Right atrium auricular region (tissue), 2 donors: ENCODE measurements at regions not wholly inside any gene's neighbourhood (a gene's known extent, or its start where the extent isn't known, plus 50 kb on each side); places are given as distances from the start of the nearest gene placed in this dataset.

Experiments
- DNase-seq: peaks from one replicate; pipeline ENCODE4 v3.0.0-alpha.2; 2019; ENCODE audit warnings: low spot score
- H3K27ac ChIP-seq, 2 donors: fragments of 200-600 bp; sonication (generic); 1 replicate in 1 of 2; 2 replicates in 1 of 2; pipeline ENCODE4 v1.5.1; 2016 to 2019
- H3K27me3 ChIP-seq, 2 donors: fragments of 200-600 bp; sonication (generic); one replicate each; pipeline versions ENCODE4 v1.5.1 to v1.6.0; 2017 to 2019
- H3K36me3 ChIP-seq: fragments of 200-600 bp; sonication (generic); one replicate; pipeline ENCODE4 v1.5.1; 2016
- H3K4me1 ChIP-seq, 2 donors: fragments of 200-600 bp; sonication (generic); one replicate each; pipeline versions ENCODE4 v1.5.1 to v1.6.0; 2017 to 2019
- H3K4me3 ChIP-seq, 2 donors: fragments of 200-600 bp; sonication (generic); 1 replicate in 1 of 2; 2 replicates in 1 of 2; pipeline ENCODE4 v1.5.1; 2017 to 2019; ENCODE audit warnings: mild to moderate bottlenecking in 1 of 2, moderate library complexity in 1 of 2
- H3K9me3 ChIP-seq, 2 donors: fragments of 200-600 bp; sonication (generic); one replicate each; pipeline ENCODE4 v1.5.1; 2019
- CTCF ChIP-seq, 2 donors: fragments of 200-600 bp; sonication (generic); IDR thresholded peaks; one replicate each; pipeline ENCODE4 v1.5.1; 2019; ENCODE audit warnings: antibody characterized with exemption in 2 of 2

DNA sequence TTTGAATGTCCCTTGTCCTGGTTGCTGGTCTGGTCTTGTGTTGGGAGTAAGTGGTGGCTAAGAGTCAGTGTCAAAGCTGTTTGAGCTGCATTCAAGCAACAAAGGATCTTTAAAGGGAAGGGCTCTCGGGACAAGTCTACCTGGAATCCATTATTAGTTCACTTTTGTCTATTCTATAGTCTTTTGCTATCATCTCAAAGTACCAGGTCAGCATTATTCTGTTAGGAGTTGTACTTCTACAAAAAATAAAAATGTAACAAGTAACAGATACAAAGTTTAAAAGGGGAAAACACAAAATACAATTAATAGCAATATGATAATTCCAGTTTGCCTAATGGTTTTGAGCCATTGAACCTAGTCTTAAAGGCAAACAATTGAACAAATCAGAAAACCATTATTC is 317.9 kb downstream of the ZNF516 start:
- H3K4me3 ChIP-seq: no peak overlapping the region
- no peaks in the 10 kb centered on the region for H3K4me1 ChIP-seq
- no peaks in the 10 kb centered on the region for H3K27me3 ChIP-seq
- DNase-seq: no peak
- H3K9me3 ChIP-seq: no peaks in the 10 kb centered on the region
- TF ChIP-seq CTCF (IDR thresholded peaks at IDR 0.05): no peak
- H3K36me3 ChIP-seq: no peaks in the 10 kb centered on the region
- H3K27ac ChIP-seq: no peak overlapping the region

DNA sequence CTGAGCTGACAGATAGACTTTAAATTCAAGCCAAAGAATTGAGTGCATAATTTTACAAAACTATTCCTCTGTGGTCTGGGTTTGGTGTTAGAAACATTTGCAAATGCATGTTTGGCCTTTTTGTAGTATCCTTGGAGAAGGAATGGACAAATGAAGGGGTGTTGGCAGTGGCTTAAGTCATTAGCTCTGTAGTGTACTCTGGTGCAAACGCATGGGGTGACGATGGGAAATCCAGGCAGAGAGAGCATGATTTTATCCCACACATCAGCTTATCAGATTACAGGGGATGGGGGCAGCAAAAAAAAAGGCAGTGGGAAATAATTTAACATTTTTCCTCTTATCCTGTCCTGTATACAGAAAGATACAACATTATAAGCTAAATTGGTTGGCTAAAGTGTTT is 320.6 kb downstream of the ZNF516 start:
- no peaks in the 10 kb centered on the region for H3K4me1 ChIP-seq
- H3K4me3 ChIP-seq: no peak overlapping the region
- no peak for DNase-seq
- no peaks in the 10 kb centered on the region for H3K9me3 ChIP-seq
- H3K27ac ChIP-seq: no peak overlapping the region
- no peaks in the 10 kb centered on the region for H3K36me3 ChIP-seq
- no peak for TF ChIP-seq CTCF (IDR thresholded peaks at IDR 0.05)
- no peaks in the 10 kb centered on the region for H3K27me3 ChIP-seq

- no peak for TF ChIP-seq CTCF (IDR thresholded peaks at IDR 0.05)
- Histone ChIP-seq H3K4me3 (no peak overlapping the region), H3K9me3 (no peaks in the 10 kb centered on the region), H3K4me1 (no peaks in the 10 kb centered on the region), H3K27me3 (no peaks in the 10 kb centered on the region), H3K27ac (no peak overlapping the region), H3K36me3 (no peaks in the 10 kb centered on the region)
- DNase-seq: no peak
These were observed 325.3 kb downstream of the ZNF516 start for GRCh38 chr18:76169733-76170132.

- Histone ChIP-seq H3K4me3 (no peak overlapping the region), H3K9me3 (no peaks in the 10 kb centered on the region), H3K27ac (no peak overlapping the region), H3K27me3 (no peaks in the 10 kb centered on the region), H3K4me1 (no peaks in the 10 kb centered on the region), H3K36me3 (no peaks in the 10 kb centered on the region)
- no peak for DNase-seq
- TF ChIP-seq CTCF (IDR thresholded peaks at IDR 0.05): no peak
These were observed 327.0 kb downstream of the ZNF516 start for GRCh38 chr18:76167845-76168621.

DNA sequence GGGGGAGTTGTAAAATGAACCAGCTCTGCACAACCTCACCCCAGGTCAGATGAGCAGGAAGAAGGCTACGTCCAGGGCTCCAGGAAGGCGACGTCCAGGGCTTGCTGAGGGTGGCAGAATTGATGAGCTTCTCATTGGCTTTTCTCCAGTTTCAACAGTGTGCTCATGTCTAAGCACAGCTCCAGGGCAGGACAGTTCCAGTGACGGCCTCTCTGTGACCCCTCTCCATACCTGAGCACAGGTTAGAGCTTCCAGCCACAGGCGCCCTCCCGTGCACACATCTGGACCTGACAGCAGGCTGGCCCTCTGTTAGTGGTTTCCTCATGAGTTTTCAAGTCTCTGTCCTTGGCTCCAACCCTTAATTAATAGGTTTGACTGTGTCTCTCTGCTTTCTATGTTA is 327.6 kb downstream of the ZNF516 start:
- no peak for DNase-seq
- Histone ChIP-seq H3K27ac (no peak overlapping the region), H3K27me3 (no peaks in the 10 kb centered on the region), H3K36me3 (no peaks in the 10 kb centered on the region), H3K9me3 (no peaks in the 10 kb centered on the region), H3K4me1 (no peaks in the 10 kb centered on the region), H3K4me3 (no peak overlapping the region)
- TF ChIP-seq CTCF (IDR thresholded peaks at IDR 0.05): no peak

GRCh38 chr18:76162886-76163285 is 332.2 kb downstream of the ZNF516 start:
- no peak for TF ChIP-seq CTCF (IDR thresholded peaks at IDR 0.05)

More at GRCh38 chr18:76162886-76163285, 332.2 kb downstream of the ZNF516 start:
- no peaks in the 10 kb centered on the region for H3K4me1 ChIP-seq
- H3K36me3 ChIP-seq: no peaks in the 10 kb centered on the region
- no peaks in the 10 kb centered on the region for H3K9me3 ChIP-seq
- DNase-seq: no peak
- no peak overlapping the region for H3K27ac ChIP-seq
- H3K27me3 ChIP-seq: no peaks in the 10 kb centered on the region
- H3K4me3 ChIP-seq: no peak overlapping the region
